GM06990 (cell line): ENCODE measurements at regions not wholly inside any gene's neighbourhood (a gene's known extent, or its start where the extent isn't known, plus 50 kb on each side); places are given as distances from the start of the nearest gene placed in this dataset.

ENCODE experiments used
- DNase-seq: peaks from one replicate; pipeline ENCODE4 v3.0.0-alpha.2; 2011; ENCODE audit not compliant: insufficient read length; ENCODE audit errors: extremely low read depth
- H3K27me3 ChIP-seq: replicated peaks from 2 replicates; pipeline ENCODE4 v1.6.0; 2011; ENCODE audit warnings: low read length; ENCODE audit not compliant: control insufficient read depth, insufficient read depth
- H3K36me3 ChIP-seq: 2 replicates; pipeline ENCODE4 v1.5.1; 2011; ENCODE audit warnings: low read length; ENCODE audit not compliant: control insufficient read depth, insufficient read depth
- H3K4me3 ChIP-seq: replicated peaks from 2 replicates; pipeline ENCODE4 v1.5.1; 2011; ENCODE audit warnings: low read depth, mild to moderate bottlenecking, control low read depth, low read length
- CTCF ChIP-seq: IDR thresholded peaks from 2 replicates; pipeline ENCODE4 v1.5.1; 2011; ENCODE audit warnings: low read length, control low read depth, mild to moderate bottlenecking, inconsistent platforms; ENCODE audit not compliant: insufficient read depth, poor library complexity, severe bottlenecking

GRCh38 chr9:28946648-28947047 is 1373.4 kb upstream of the C9orf72 start:
- H3K4me3 ChIP-seq = no peak overlapping the region
- H3K27me3 ChIP-seq = no peaks in the 10 kb centered on the region
- H3K36me3 ChIP-seq = no peaks in the 10 kb centered on the region
- no peak for DNase-seq
- no peak for TF ChIP-seq CTCF

GRCh38 chr9:28951945-28952344 is 1378.7 kb upstream of the C9orf72 start:
- TF ChIP-seq CTCF = no peak
- Histone ChIP-seq H3K36me3 (no peaks in the 10 kb centered on the region), H3K4me3 (no peak overlapping the region), H3K27me3 (no peaks in the 10 kb centered on the region)
- DNase-seq = no peak

DNA sequence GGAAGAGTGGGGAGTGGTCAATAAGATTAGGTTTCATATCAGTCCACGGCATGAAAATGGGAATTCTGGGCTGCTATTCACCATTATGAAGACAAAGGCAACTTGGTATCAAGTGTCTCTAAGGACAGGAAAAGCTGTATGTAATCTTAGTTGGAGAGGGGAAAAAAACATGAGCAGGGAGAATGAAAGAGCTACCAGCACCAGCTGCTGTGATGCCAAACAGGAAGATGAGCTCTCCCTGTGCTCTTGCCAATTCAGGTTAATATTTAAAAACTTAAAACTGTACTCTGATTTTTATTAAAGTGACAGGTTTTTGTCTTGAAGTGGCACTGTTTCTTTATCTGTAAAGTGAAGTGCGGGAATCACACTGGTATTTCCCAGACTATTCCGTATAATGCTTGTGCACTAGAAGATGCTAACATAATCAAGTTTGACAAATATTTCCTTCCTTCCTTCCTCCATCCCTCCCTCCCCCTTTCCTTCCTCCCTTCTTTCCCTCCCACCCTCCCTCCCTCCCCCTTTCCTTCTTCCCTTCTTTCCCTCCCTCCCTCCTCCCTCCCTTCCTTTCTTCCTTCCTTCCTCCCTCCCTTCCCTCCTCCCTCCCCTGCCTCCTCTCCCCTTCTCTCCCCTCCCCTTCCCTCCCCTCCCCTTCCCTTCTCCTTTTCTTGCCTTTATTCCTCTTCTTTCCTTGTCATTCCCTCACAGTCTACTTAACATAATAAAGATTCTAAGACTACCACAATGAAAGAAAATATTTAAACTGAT is 1383.0 kb upstream of the C9orf72 start:
- DNase-seq = no peak
- no peak for TF ChIP-seq CTCF
- Histone ChIP-seq H3K4me3 (no peak overlapping the region), H3K36me3 (no peaks in the 10 kb centered on the region), H3K27me3 (no peaks in the 10 kb centered on the region)

DNA sequence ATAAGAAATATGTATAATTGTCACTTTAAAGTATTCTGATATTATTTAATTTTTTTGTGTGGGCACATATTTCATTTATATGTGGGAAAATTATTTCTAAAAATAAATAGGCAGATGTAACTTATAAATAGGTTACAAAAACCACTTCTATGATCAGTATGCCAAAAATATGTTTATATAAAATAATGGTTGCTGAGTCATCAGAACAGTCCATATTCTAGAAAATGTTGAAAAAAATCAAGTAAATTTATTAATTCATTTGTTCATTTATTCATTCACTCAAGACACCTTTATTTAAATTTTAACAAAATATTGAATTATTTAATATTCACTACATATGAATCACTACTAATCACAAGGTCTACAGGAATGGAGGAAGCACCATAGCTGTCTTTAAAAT is 1387.3 kb upstream of the C9orf72 start:
- H3K36me3 ChIP-seq = no peaks in the 10 kb centered on the region
- no peak for DNase-seq
- no peak overlapping the region for H3K4me3 ChIP-seq
- H3K27me3 ChIP-seq = no peaks in the 10 kb centered on the region
- TF ChIP-seq CTCF = no peak

GRCh38 chr9:28961623-28962022 is 1388.3 kb upstream of the C9orf72 start:
- DNase-seq = no peak
- TF ChIP-seq CTCF = no peak
- Histone ChIP-seq H3K27me3 (no peaks in the 10 kb centered on the region), H3K36me3 (no peaks in the 10 kb centered on the region), H3K4me3 (no peak overlapping the region)

- Histone ChIP-seq H3K27me3 (no peaks in the 10 kb centered on the region), H3K36me3 (no peaks in the 10 kb centered on the region), H3K4me3 (no peak overlapping the region)
- TF ChIP-seq CTCF = no peak
- no peak for DNase-seq
These were observed 1393.9 kb upstream of the C9orf72 start for GRCh38 chr9:28967226-28967625.
